ENCODE measurements at regions not wholly inside any gene's neighbourhood (a gene's known extent, or its start where the extent isn't known, plus 50 kb on each side); places are given as distances from the start of the nearest gene placed in this dataset.

GRCh38 chr12:75717902-75718301 is 206.5 kb upstream of the KRR1 start:
- no peak for TF ChIP-seq ZNF384 (IDR thresholded peaks at IDR 0.05)
- no peak for TF ChIP-seq SUZ12 (IDR thresholded peaks at IDR 0.05)
- TF ChIP-seq BHLHE40 (IDR thresholded peaks at IDR 0.05; ENCODE audit: borderline replicate concordance), result no peak
- TF ChIP-seq SP1 (IDR thresholded peaks at IDR 0.05), result no peak
- TF ChIP-seq ELF4 (IDR thresholded peaks at IDR 0.05), result no peak
- no peak for TF ChIP-seq HDGF (IDR thresholded peaks at IDR 0.05; ENCODE audit: borderline replicate concordance)
